H1 (cell line): ENCODE measurements at regions not wholly inside any gene's neighbourhood (a gene's known extent, or its start where the extent isn't known, plus 50 kb on each side); places are given as distances from the start of the nearest gene placed in this dataset.

Experiments used
- CTCF ChIA-PET: fragments of 300-600 bp; sonication (Branson Sonifier 250); formaldehyde crosslinking; loops from one replicate; lab custom pipeline; 2021; ENCODE audit not compliant: partially characterized antibody; lab: Charles Lee
- POLR2A ChIA-PET: fragments of 300-600 bp; sonication (Branson Sonifier 250); formaldehyde crosslinking; loops from one replicate; lab custom pipeline; 2021; ENCODE audit warnings: inconsistent platforms; ENCODE audit not compliant: partially characterized antibody; lab: Charles Lee
- DNase-seq, 2 experiments: peaks; one replicate each; pipeline versions ENCODE4 v3.0.0 to v3.0.0-alpha.2; 2010 to 2022; ENCODE audit warnings: low spot score in 2 of 2, low read depth in 1 of 2, mixed read lengths in 1 of 2
- FAIRE-seq: peaks from 2 replicates; lab custom pipeline; 2011; peaks lifted over from hg19 to GRCh38; lab: Jason Lieb, UNC
- H2AFZ ChIP-seq: 2 replicates; pipeline ENCODE4 v1.8.1; 2012; ENCODE audit warnings: low read length, inconsistent platforms
- H2AK5ac ChIP-seq: 2 replicates; pipeline ENCODE4 v1.6.1; 2013; ENCODE audit warnings: low read depth, low read length
- H2BK120ac ChIP-seq: replicated peaks from 2 replicates; pipeline ENCODE3; 2013; ENCODE audit warnings: low read depth, low read length, inconsistent platforms
- H2BK12ac ChIP-seq: 2 replicates; pipeline ENCODE4 v1.6.1; 2013; ENCODE audit warnings: low read depth, low read length
- H2BK15ac ChIP-seq: 2 replicates; pipeline ENCODE4 v1.6.1; 2013; ENCODE audit warnings: low read length
- H2BK20ac ChIP-seq: 2 replicates; pipeline ENCODE4 v1.6.1; 2013; ENCODE audit warnings: low read length
- H2BK5ac ChIP-seq: 2 replicates; pipeline ENCODE4 v1.6.1; 2013; ENCODE audit warnings: low read depth, low read length
- H3K14ac ChIP-seq: 2 replicates; pipeline ENCODE4 v1.6.1; 2013; ENCODE audit warnings: inconsistent platforms; ENCODE audit not compliant: insufficient read length
- H3K18ac ChIP-seq: 2 replicates; pipeline ENCODE4 v1.6.1; 2013; ENCODE audit warnings: low read length; ENCODE audit errors: extremely low read depth
- H3K23ac ChIP-seq: 2 replicates; pipeline ENCODE4 v1.6.1; 2013; ENCODE audit warnings: inconsistent platforms; ENCODE audit not compliant: insufficient read length
- H3K23me2 ChIP-seq: 2 replicates; pipeline ENCODE4 v1.6.1; 2013; ENCODE audit warnings: low read depth, low read length
- H3K27ac ChIP-seq: 2 replicates; pipeline ENCODE4 v1.6.1; 2011; ENCODE audit warnings: low read depth, low read length, inconsistent platforms
- H3K27me3 ChIP-seq, 4 experiments: replicated peaks in 1 of 4; 1 replicate in 1 of 4; 2 replicates in 3 of 4; pipeline versions ENCODE4 v1.6.1 to v1.8.1; 2011 to 2013; ENCODE audit warnings: low read length in 3 of 4, mild to moderate bottlenecking in 3 of 4, inconsistent platforms in 2 of 4, mixed read lengths in 2 of 4, moderate library complexity in 1 of 4; ENCODE audit not compliant: control insufficient read depth in 3 of 4, insufficient read depth in 3 of 4; ENCODE audit errors: extremely low read depth in 1 of 4
- H3K36me3 ChIP-seq, 4 experiments: 2 replicates each; pipeline versions ENCODE4 v1.6.1 to v1.8.1; 2011 to 2013; ENCODE audit warnings: mild to moderate bottlenecking in 4 of 4, low read length in 3 of 4, moderate library complexity in 2 of 4, control low read depth in 1 of 4, inconsistent platforms in 1 of 4; ENCODE audit not compliant: insufficient read depth in 4 of 4, control insufficient read depth in 2 of 4
- H3K4ac ChIP-seq: replicated peaks from 2 replicates; pipeline ENCODE3; 2013; ENCODE audit warnings: low read length, low read depth, mixed read lengths, inconsistent platforms; ENCODE audit not compliant: insufficient read length
- H3K4me1 ChIP-seq, 4 experiments: replicated peaks in 1 of 4; 1 replicate in 1 of 4; 2 replicates in 3 of 4; pipeline versions ENCODE4 v1.6.1 to v1.8.1; 2011 to 2013; ENCODE audit warnings: low read length in 3 of 4, inconsistent platforms in 2 of 4, mixed read lengths in 1 of 4; ENCODE audit not compliant: insufficient read depth in 4 of 4, control insufficient read depth in 3 of 4
- H3K4me2 ChIP-seq, 2 experiments: 2 replicates each; pipeline versions ENCODE4 v1.6.1 to v1.8.1; 2011 to 2013; ENCODE audit warnings: low read depth in 2 of 2, low read length in 2 of 2, control low read depth in 1 of 2, inconsistent platforms in 1 of 2, mild to moderate bottlenecking in 1 of 2; ENCODE audit not compliant: insufficient read depth in 1 of 2
- H3K4me3 ChIP-seq, 4 experiments: fragments of 200-600, 300-600 bp in 1 of 4; sonication (generic), shearing (Covaris generic), sonication (Bioruptor Twin) in 1 of 4; 2 replicates each; pipeline versions ENCODE4 v1.5.1 to v1.8.1; 2011 to 2016; ENCODE audit warnings: low read length in 4 of 4, low read depth in 3 of 4, control low read depth in 2 of 4, inconsistent platforms in 2 of 4, mild to moderate bottlenecking in 2 of 4, mixed read lengths in 1 of 4, moderate library complexity in 1 of 4; ENCODE audit not compliant: insufficient read depth in 2 of 4; ENCODE audit errors: extremely low read depth in 1 of 4
- H3K56ac ChIP-seq: replicated peaks from 2 replicates; pipeline ENCODE3; 2013; ENCODE audit warnings: low read depth, mild to moderate bottlenecking, mixed read lengths, low read length, inconsistent platforms; ENCODE audit not compliant: insufficient read length
- H3K79me1 ChIP-seq: 2 replicates; pipeline ENCODE4 v1.6.1; 2013; ENCODE audit warnings: low read depth, low read length, control low read depth
- H3K79me2 ChIP-seq, 2 experiments: 2 replicates each; pipeline versions ENCODE4 v1.6.1 to v1.8.1; 2012 to 2013; ENCODE audit warnings: low read length in 2 of 2, mild to moderate bottlenecking in 2 of 2, inconsistent platforms in 1 of 2; ENCODE audit not compliant: insufficient read depth in 2 of 2, control insufficient read depth in 1 of 2
- H3K9ac ChIP-seq, 4 experiments: replicated peaks in 1 of 4; 1 replicate in 1 of 4; 2 replicates in 3 of 4; pipeline versions ENCODE4 v1.6.1 to v1.8.1; 2011 to 2013; ENCODE audit warnings: low read depth in 3 of 4, low read length in 3 of 4, control low read depth in 2 of 4, mild to moderate bottlenecking in 2 of 4, moderate library complexity in 2 of 4, inconsistent platforms in 1 of 4; ENCODE audit errors: extremely low read depth in 1 of 4
- H3K9me3 ChIP-seq, 2 experiments: 2 replicates each; pipeline versions ENCODE4 v1.6.1 to v1.8.1; 2012 to 2013; ENCODE audit warnings: mild to moderate bottlenecking in 2 of 2, moderate library complexity in 2 of 2, control low read depth in 1 of 2, inconsistent platforms in 1 of 2, low read depth in 1 of 2, low read length in 1 of 2, mixed read lengths in 1 of 2; ENCODE audit not compliant: insufficient read depth in 2 of 2
- H4K20me1 ChIP-seq, 2 experiments: replicated peaks in 1 of 2; 2 replicates each; pipeline versions ENCODE3 to v1.8.1; 2011 to 2013; ENCODE audit warnings: inconsistent platforms in 2 of 2, low read length in 2 of 2, mild to moderate bottlenecking in 1 of 2; ENCODE audit not compliant: insufficient read depth in 2 of 2, control insufficient read depth in 1 of 2
- H4K5ac ChIP-seq: 2 replicates; pipeline ENCODE4 v1.6.1; 2013; ENCODE audit warnings: low read length, low read depth, mixed read lengths, inconsistent platforms; ENCODE audit not compliant: insufficient read length
- H4K8ac ChIP-seq: 2 replicates; pipeline ENCODE4 v1.8.0; 2013; ENCODE audit warnings: mild to moderate bottlenecking, moderate library complexity, low read length, inconsistent platforms; ENCODE audit not compliant: insufficient read depth; ENCODE audit errors: extremely low read depth
- H4K91ac ChIP-seq: replicated peaks from 2 replicates; pipeline ENCODE3; 2013; ENCODE audit warnings: low read length, mixed read lengths, inconsistent platforms; ENCODE audit not compliant: insufficient read length
- ASH2L ChIP-seq: fragments of 200-600, 300-600 bp; sonication (generic); IDR thresholded peaks from one replicate; pipeline ENCODE4 v1.7.1; 2017; ENCODE audit warnings: low read length
- ATF2 ChIP-seq: IDR thresholded peaks from 2 replicates; pipeline ENCODE4 v1.6.1; 2012; ENCODE audit warnings: low read length, inconsistent platforms
- BACH1 ChIP-seq: IDR thresholded peaks from 2 replicates; pipeline ENCODE4 v1.6.1; 2012; ENCODE audit warnings: low read length, improper control_type of control experiment
- CBX8 ChIP-seq: fragments of 300-800, 300-1000 bp; sonication (generic); IDR thresholded peaks from 2 replicates; pipeline ENCODE4 v1.7.1; 2016; ENCODE audit warnings: low read depth, low read length, borderline replicate concordance
- E2F6 ChIP-seq: IDR thresholded peaks from 2 replicates; pipeline ENCODE4 v1.6.1; 2012; ENCODE audit warnings: inconsistent platforms
- PHF8 ChIP-seq: fragments of 200-600 bp; sonication (generic); conservative IDR thresholded peaks from 2 replicates; pipeline ENCODE4 v1.7.1; 2012; ENCODE audit warnings: low read depth, mild to moderate bottlenecking, inconsistent platforms, low read length, moderate library complexity
- SIX5 ChIP-seq: IDR thresholded peaks from 2 replicates; pipeline ENCODE4 v1.6.1; 2011; ENCODE audit warnings: mild to moderate bottlenecking, low read depth, low read length
- TAF7 ChIP-seq: optimal IDR thresholded peaks from 2 replicates; pipeline ENCODE3; 2011; ENCODE audit warnings: low read depth, mild to moderate bottlenecking, inconsistent platforms, low read length, moderate library complexity, borderline replicate concordance
- TCF12 ChIP-seq: IDR thresholded peaks from 2 replicates; pipeline ENCODE4 v1.6.1; 2011; ENCODE audit warnings: low read depth, mild to moderate bottlenecking, low read length
- WGBS, 2 experiments: shearing (Covaris generic) in 1 of 2; methylation state at CpG; one replicate each; pipeline versions ENCODE4 v1.1.6 to v1.1.7; 2013 to 2015; ENCODE audit warnings: low lambda C conversion rate in 2 of 2, mixed read lengths in 2 of 2, inconsistent platforms in 1 of 2, low coverage in 1 of 2, missing lambda C conversion rate in 1 of 2; ENCODE audit not compliant: insufficient replicate concordance in 2 of 2, insufficient coverage in 1 of 2, insufficient read length in 1 of 2; ENCODE audit errors: extremely low coverage in 1 of 2, missing lambda C conversion rate in 1 of 2; 5-methylcytosine and 5-hydroxymethylcytosine counted together

- Histone ChIP-seq H2BK120ac (no peak overlapping the region), H2AK5ac (no peak overlapping the region), H2BK15ac (no peak overlapping the region), H3K56ac (no peak overlapping the region), H4K5ac (no peak overlapping the region), H4K91ac (no peak overlapping the region), H3K23me2 (no peaks in the 10 kb centered on the region; the same call in 1 of the 2 replicates), H3K23ac (no peak overlapping the region), H2AFZ (no peak overlapping the region), H3K36me3 (no peaks in the 10 kb centered on the region), H4K8ac (no peak overlapping the region), H3K4me2 (no peak overlapping the region), H3K4me3 (no peak overlapping the region), H3K9ac (no peak overlapping the region), H3K27me3 (no peaks in the 10 kb centered on the region), H3K9me3 (no peaks in the 10 kb centered on the region), H2BK12ac (no peak overlapping the region), H2BK5ac (no peak overlapping the region), H3K14ac (no peak overlapping the region), H3K79me1 (no peaks in the 10 kb centered on the region), H3K79me2 (no peaks in the 10 kb centered on the region), H3K27ac (no peak overlapping the region), H4K20me1 (no peaks in the 10 kb centered on the region), H3K4me1 (no peaks in the 10 kb centered on the region; a peak in 2 of 7 replicates), H3K4ac (no peak overlapping the region), H2BK20ac (no peak overlapping the region), H3K18ac (no peak overlapping the region)
- DNase-seq (no peak), FAIRE-seq (no peak)
- 88% methylated on average over 4 of the region's 4 CpGs; no CpG with 5 or more reads in 1 of the 2 experiments for WGBS, 2 experiments
- TF ChIP-seq ASH2L (no peak), TAF7 (no peak), PHF8 (no peak), TCF12 (no peak), ATF2 (no peak), E2F6 (no peak), SIX5 (no peak), BACH1 (no peak), CBX8 (no peak)
- CTCF ChIA-PET, result interaction anchor here (0.6 to 4.8 kb wide), 10 partner anchors 10 to 1862 kb away, joined by 3 to 19 read pairs (median 4); no protein-coding TSS in a partner anchor
- POLR2A ChIA-PET, result no interaction called here
These were observed 273.6 kb downstream of the RRAGC start for GRCh38 chr1:38585971-38586370.
